ENCODE measurements at regions not wholly inside any gene's neighbourhood (a gene's known extent, or its start where the extent isn't known, plus 50 kb on each side); places are given as distances from the start of the nearest gene placed in this dataset.
"Not testable (repeated sequence)": the region's sequence is repeated elsewhere in the genome, so short reads cannot be mapped to it uniquely, and the experiment has no call there.

DNA sequence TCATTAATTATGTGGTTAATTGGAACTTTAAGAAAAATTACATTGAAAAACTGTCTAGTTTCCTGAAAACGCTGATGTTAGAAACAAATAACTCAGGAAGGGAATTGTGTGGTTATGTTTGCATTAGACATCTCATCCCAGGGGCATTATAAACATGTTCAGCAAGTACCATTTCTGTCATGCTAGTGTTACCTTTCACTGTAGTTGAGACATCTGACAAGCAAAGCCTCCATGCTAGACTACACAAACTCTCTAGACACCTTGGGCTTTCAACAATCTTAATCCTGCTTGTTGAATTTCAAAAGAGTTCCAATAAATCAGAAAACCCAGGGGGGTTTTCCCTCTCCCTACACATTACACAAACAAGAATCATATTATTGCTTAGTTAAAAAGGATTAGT lies 536.8 kb downstream of the KCNT2 start:
- peaks cover 9% of the 10 kb centered on the region for H3K9me3 Mint-ChIP-seq
- H3K27ac Mint-ChIP-seq (ENCODE audit: low read depth), result no peak overlapping the region
- H3K4me1 Mint-ChIP-seq, result no peaks in the 10 kb centered on the region
- H3K36me3 Mint-ChIP-seq (ENCODE audit: insufficient read depth), result no peaks in the 10 kb centered on the region
- H3K4me3 Mint-ChIP-seq, result no peak overlapping the region
- no peaks in the 10 kb centered on the region for H3K27me3 Mint-ChIP-seq
- no peak for ATAC-seq (replicated peaks; ENCODE audit: extremely low read depth, poor library complexity, severe bottlenecking)
- no peak for DNase-seq (ENCODE audit: low spot score in 2 of 2)

DNA sequence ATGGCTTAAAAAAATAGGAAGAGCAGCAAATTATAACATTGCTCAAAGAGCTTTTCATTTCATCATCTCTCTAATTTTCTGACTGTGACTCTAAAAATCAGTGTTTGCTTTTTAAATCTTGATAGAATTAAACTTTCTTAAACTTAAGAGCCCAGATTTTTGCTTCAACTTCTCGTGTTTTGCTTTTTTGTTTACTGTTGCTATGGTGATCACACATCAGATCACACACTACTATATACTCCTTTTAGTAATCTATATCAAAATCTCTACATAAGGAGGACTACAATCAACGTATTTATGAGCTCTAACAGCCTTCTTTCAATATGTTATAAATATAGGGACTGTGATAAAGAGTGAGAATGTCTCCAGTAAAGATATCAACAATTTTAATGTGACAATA lies 537.3 kb downstream of the KCNT2 start:
- no peaks in the 10 kb centered on the region for H3K36me3 Mint-ChIP-seq (ENCODE audit: insufficient read depth)
- ATAC-seq (replicated peaks; ENCODE audit: extremely low read depth, poor library complexity, severe bottlenecking), result no peak
- H3K4me1 Mint-ChIP-seq, result no peaks in the 10 kb centered on the region
- no peak overlapping the region for H3K27ac Mint-ChIP-seq (ENCODE audit: low read depth)
- no peak overlapping the region for H3K4me3 Mint-ChIP-seq
- peaks cover 13% of the 10 kb centered on the region for H3K9me3 Mint-ChIP-seq
- H3K27me3 Mint-ChIP-seq, result no peaks in the 10 kb centered on the region
- no peak for DNase-seq (ENCODE audit: low spot score in 2 of 2)

DNA sequence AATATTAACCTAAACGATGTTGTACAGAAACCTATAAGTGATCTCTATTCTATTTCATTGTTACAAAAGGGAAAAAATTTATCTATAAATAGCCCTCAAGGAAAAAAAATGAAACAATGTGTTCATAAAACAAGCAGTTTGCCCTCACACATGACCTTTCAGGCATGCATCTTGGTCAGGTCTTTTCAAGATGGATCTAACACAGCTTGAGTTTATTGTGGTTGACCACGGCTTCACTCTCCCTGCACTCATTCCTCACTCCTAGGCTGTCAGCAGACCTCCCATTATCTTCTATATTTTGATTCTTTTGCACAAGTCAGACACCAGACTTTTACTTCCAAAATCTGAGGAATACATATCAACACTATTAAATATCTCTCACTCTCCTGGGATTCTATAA lies 544.3 kb downstream of the KCNT2 start:
- H3K36me3 Mint-ChIP-seq (ENCODE audit: insufficient read depth), result no peaks in the 10 kb centered on the region
- no peaks in the 10 kb centered on the region for H3K27me3 Mint-ChIP-seq
- H3K4me3 Mint-ChIP-seq, result no peak overlapping the region
- ATAC-seq (replicated peaks; ENCODE audit: extremely low read depth, poor library complexity, severe bottlenecking) (no peak), DNase-seq (ENCODE audit: low spot score in 2 of 2) (no peak)
- H3K9me3 Mint-ChIP-seq, result peaks cover 28% of the 10 kb centered on the region
- no peak overlapping the region for H3K27ac Mint-ChIP-seq (ENCODE audit: low read depth)
- no peaks in the 10 kb centered on the region for H3K4me1 Mint-ChIP-seq

DNA sequence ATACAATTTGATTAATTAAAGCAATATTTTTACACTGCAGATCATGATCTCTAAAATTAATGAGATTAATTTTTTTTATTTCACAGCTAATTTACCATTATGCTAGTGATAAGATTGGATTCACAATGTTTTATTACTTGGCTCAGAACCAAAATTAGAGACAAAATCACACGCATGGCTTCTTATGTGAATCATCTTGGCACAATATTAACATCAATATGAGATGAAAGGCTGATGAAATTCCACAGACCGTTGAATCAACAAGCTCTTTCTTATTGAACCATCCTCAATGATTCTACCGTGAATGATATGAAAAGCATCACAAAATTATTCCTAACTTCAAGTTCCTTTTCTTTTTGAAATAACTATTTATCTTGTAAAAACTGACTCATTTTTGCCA lies 544.9 kb downstream of the KCNT2 start:
- Mint-ChIP-seq H3K4me1 (no peaks in the 10 kb centered on the region), H3K9me3 (peaks cover 29% of the 10 kb centered on the region), H3K27me3 (no peaks in the 10 kb centered on the region), H3K4me3 (no peak overlapping the region), H3K36me3 (ENCODE audit: insufficient read depth) (no peaks in the 10 kb centered on the region), H3K27ac (ENCODE audit: low read depth) (no peak overlapping the region)
- no peak for ATAC-seq (replicated peaks; ENCODE audit: extremely low read depth, poor library complexity, severe bottlenecking)
- DNase-seq (ENCODE audit: low spot score in 2 of 2), result no peak

DNA sequence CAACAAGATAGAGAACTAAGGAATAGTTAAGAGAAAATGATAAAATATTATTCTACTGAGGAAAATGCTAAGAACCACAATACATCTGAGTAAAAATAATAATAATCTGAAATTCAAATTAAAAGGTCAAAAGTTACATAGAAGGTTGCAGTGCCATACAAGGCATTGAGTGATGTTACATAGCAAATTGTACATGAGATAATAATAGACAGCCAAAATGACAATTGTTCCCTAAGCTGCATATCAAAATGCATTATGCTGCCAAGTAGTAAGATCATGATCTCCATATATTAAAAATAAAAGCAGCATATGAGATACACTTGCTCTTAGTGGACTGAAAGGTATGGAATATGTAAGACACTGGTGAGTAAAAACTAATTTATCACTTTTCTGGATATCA lies 547.7 kb downstream of the KCNT2 start:
- Mint-ChIP-seq H3K27me3 (no peaks in the 10 kb centered on the region), H3K9me3 (peaks cover 20% of the 10 kb centered on the region), H3K27ac (ENCODE audit: low read depth) (no peak overlapping the region), H3K4me1 (no peaks in the 10 kb centered on the region), H3K4me3 (no peak overlapping the region), H3K36me3 (ENCODE audit: insufficient read depth) (no peaks in the 10 kb centered on the region)
- ATAC-seq (replicated peaks; ENCODE audit: extremely low read depth, poor library complexity, severe bottlenecking), result no peak
- DNase-seq (ENCODE audit: low spot score in 2 of 2), result no peak

DNA sequence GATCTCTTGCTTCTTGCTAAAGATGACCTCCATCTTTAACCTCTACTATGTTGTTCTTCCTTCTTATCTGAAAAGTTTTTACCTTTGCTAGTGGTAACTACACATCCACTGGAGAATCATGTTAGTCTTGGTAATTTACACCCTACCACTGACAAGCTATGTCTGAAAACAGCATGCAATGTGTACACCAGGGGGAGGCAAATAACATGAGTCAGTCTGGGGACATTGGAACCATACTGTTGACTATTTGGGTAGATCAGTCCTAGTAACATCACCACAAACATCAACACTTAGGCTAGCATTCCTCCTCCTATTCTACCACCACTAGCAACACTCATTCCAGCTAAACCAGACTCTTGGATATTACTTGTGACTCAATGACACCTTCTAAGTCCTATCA lies 549.0 kb downstream of the KCNT2 start:
- H3K36me3 Mint-ChIP-seq (ENCODE audit: insufficient read depth), result peaks cover 1% of the 10 kb centered on the region
- no peaks in the 10 kb centered on the region for H3K27me3 Mint-ChIP-seq
- no peak for DNase-seq (ENCODE audit: low spot score in 2 of 2)
- no peak for ATAC-seq (replicated peaks; ENCODE audit: extremely low read depth, poor library complexity, severe bottlenecking)
- no peaks in the 10 kb centered on the region for H3K4me1 Mint-ChIP-seq
- H3K27ac Mint-ChIP-seq (ENCODE audit: low read depth), result no peak overlapping the region
- H3K9me3 Mint-ChIP-seq, result peaks cover 17% of the 10 kb centered on the region
- no peak overlapping the region for H3K4me3 Mint-ChIP-seq

DNA sequence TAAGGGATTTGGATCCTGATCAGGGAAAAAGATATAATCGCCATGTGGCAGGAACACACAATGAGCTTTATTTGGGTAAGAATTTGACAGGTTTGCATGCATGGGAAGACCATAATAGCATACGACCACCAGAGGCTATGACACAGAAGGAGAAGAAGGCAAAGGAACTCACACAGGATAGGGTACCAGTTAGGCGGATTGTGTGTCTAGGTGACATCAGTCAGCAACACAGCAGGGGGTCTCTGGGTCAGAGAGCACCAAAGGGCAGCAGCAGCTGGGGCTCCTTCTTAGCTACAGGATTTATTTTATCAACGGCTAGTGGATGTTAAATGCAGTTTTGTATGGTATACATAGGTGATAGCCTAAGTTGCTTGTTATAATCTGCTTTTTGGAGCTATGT lies 551.3 kb downstream of the KCNT2 start:
- Mint-ChIP-seq H3K4me1 (no peaks in the 10 kb centered on the region), H3K9me3 (peaks cover 14% of the 10 kb centered on the region), H3K27me3 (no peaks in the 10 kb centered on the region), H3K4me3 (no peak overlapping the region), H3K27ac (ENCODE audit: low read depth) (no peak overlapping the region), H3K36me3 (ENCODE audit: insufficient read depth) (peaks cover 1% of the 10 kb centered on the region)
- no peak for ATAC-seq (replicated peaks; ENCODE audit: extremely low read depth, poor library complexity, severe bottlenecking)
- DNase-seq (ENCODE audit: low spot score in 2 of 2), result no peak

DNA sequence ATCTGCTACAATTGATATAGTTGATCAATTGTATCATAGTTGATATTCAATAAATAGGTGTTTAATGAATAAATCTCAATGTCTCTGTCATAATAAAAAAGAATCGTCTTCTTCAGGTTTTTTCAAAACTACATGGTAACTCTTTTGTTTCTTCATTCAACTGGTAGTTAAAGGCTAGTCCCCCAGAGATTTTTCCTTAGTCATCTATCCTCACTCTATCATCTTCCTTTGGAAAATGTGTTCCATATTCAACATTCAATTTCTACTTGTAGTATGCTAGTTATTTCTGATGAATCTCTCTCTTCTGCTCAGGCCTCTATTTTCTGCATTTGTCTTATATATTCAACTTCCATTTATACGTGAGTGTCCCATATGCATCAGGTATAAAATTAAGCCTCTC lies 558.8 kb downstream of the KCNT2 start:
- Mint-ChIP-seq H3K4me3 (no peak overlapping the region), H3K9me3 (peaks cover 21% of the 10 kb centered on the region), H3K27ac (ENCODE audit: low read depth) (no peak overlapping the region), H3K4me1 (no peaks in the 10 kb centered on the region), H3K36me3 (ENCODE audit: insufficient read depth) (no peaks in the 10 kb centered on the region), H3K27me3 (no peaks in the 10 kb centered on the region)
- ATAC-seq (replicated peaks; ENCODE audit: extremely low read depth, poor library complexity, severe bottlenecking) (no peak), DNase-seq (ENCODE audit: low spot score in 2 of 2) (no peak)

DNA sequence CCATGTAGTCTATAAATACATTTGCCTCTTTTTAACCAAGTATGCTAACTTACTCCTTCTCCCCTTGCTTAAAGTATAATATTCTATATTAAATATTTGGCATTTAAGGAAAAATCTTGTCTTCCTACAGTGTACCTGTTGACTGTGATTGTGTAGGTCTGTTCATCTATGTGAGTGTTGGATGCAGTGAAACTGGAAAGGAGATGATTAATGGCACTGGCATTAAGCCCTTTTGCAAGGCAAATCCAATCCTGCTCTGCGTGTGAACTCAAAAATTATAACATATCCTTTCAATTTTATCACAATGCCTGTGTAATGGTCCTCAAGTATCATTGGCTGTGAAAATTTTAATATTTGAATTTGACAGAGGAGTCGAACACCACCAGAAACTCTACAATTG lies 565.0 kb downstream of the KCNT2 start:
- H3K4me3 Mint-ChIP-seq, result no peak overlapping the region
- H3K4me1 Mint-ChIP-seq, result no peaks in the 10 kb centered on the region
- H3K9me3 Mint-ChIP-seq, result peaks cover 12% of the 10 kb centered on the region
- DNase-seq (ENCODE audit: low spot score in 2 of 2), result no peak
- H3K27me3 Mint-ChIP-seq, result no peaks in the 10 kb centered on the region
- no peaks in the 10 kb centered on the region for H3K36me3 Mint-ChIP-seq (ENCODE audit: insufficient read depth)
- H3K27ac Mint-ChIP-seq (ENCODE audit: low read depth), result no peak overlapping the region
- no peak for ATAC-seq (replicated peaks; ENCODE audit: extremely low read depth, poor library complexity, severe bottlenecking)

DNA sequence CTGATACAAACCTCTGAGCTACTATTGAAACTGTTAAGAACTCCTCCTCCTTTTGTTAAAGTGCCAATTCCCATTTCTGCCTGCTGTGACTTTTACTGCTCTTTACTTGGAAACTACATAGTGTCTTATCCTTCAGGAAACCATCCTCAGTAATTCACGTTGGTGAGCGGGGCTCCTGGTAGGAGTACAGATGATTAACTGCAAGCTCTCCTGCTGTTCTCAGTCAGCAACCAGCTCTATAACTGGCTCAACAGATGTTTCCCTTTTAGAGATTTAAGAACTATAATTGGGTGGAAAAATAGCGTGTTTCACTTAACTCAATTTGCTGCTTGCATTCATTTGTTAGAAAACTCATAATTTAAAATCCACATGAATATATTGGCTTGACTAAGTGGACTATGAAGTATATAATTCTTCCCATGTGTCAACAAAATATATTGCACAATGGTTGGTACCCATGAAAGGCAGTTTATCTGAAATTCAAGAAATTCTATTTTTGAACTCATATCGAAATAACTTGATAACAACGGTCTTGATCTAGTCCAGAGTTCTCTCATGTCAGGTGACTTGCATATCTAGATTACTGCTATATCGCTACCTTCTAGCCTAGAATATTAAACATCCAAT lies 574.0 kb downstream of the KCNT2 start:
- Mint-ChIP-seq H3K27ac (ENCODE audit: low read depth) (no peak overlapping the region), H3K4me3 (no peak overlapping the region), H3K27me3 (no peaks in the 10 kb centered on the region), H3K36me3 (ENCODE audit: insufficient read depth) (no peaks in the 10 kb centered on the region), H3K9me3 (no peaks in the 10 kb centered on the region), H3K4me1 (no peaks in the 10 kb centered on the region)
- no peak for ATAC-seq (replicated peaks; ENCODE audit: extremely low read depth, poor library complexity, severe bottlenecking)
- no peak for DNase-seq (ENCODE audit: low spot score in 2 of 2)

DNA sequence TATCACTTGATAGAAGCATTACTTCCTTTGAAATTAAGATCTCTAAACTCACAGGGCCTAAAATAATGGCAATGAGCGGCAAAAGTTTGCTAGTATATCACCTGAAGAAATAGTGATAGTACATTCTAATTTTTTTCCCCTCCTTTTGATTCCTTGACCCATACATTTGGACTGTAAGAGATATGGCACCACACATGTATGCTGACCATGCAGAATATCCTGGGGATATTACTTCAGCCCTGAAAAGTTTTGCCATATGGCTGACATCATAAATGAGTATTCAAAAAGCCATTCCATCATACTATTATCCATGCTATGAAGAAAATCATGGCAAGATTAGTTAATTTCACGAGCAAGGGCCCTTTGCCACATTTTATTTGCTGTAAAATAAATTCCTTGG lies 576.9 kb downstream of the KCNT2 start:
- not testable (repeated sequence) for H3K9me3 Mint-ChIP-seq; H3K4me1 Mint-ChIP-seq; H3K27ac Mint-ChIP-seq (ENCODE audit: low read depth); H3K36me3 Mint-ChIP-seq (ENCODE audit: insufficient read depth); DNase-seq (ENCODE audit: low spot score in 2 of 2); ATAC-seq (replicated peaks; ENCODE audit: extremely low read depth, poor library complexity, severe bottlenecking); H3K27me3 Mint-ChIP-seq; H3K4me3 Mint-ChIP-seq

DNA sequence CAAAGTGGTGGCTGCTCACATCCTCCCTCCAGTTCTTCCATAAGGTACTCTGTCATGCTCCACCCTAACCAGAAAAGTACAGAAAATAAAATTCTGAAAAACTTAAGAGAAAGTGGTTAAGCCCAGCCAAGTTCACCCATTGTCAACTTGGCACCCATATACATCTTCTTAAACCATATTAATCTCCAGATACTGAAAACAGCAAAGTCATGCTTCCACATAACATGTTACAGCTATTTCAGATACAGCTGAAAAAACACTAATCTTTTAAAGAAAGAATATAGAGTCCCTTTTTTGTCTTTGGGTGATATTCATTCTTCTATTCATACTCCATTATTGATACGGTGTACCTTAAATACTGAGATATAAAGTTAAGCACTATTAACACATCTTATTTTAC lies 577.8 kb downstream of the KCNT2 start:
- H3K36me3 Mint-ChIP-seq (ENCODE audit: insufficient read depth), result no peaks in the 10 kb centered on the region
- H3K4me1 Mint-ChIP-seq, result no peaks in the 10 kb centered on the region
- ATAC-seq (replicated peaks; ENCODE audit: extremely low read depth, poor library complexity, severe bottlenecking) (no peak), DNase-seq (ENCODE audit: low spot score in 2 of 2) (no peak)
- no peaks in the 10 kb centered on the region for H3K9me3 Mint-ChIP-seq
- H3K27me3 Mint-ChIP-seq, result no peaks in the 10 kb centered on the region
- H3K27ac Mint-ChIP-seq (ENCODE audit: low read depth), result no peak overlapping the region
- H3K4me3 Mint-ChIP-seq, result no peak overlapping the region

DNA sequence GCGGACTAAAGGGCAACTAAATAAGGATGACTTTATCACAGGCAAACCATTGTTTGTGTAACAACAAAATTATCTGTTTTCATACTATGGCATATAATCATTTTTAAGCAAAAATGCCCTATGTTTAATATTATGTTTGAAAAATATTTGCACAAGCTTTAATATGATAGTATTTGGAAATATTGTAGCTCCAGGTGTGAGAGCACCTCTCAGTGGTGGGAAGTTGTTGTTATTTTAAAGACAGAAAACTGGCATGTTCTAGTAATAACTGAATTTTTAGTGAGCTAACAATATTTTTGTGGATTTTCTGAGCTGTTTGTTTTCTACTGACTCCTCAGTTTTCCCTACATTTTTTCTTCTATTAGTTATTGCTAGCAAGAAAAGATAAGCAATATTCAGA lies 578.8 kb downstream of the KCNT2 start:
- H3K9me3 Mint-ChIP-seq, result no peaks in the 10 kb centered on the region
- no peak overlapping the region for H3K27ac Mint-ChIP-seq (ENCODE audit: low read depth)
- DNase-seq (ENCODE audit: low spot score in 2 of 2) (no peak), ATAC-seq (replicated peaks; ENCODE audit: extremely low read depth, poor library complexity, severe bottlenecking) (no peak)
- no peaks in the 10 kb centered on the region for H3K27me3 Mint-ChIP-seq
- no peak overlapping the region for H3K4me3 Mint-ChIP-seq
- H3K36me3 Mint-ChIP-seq (ENCODE audit: insufficient read depth), result no peaks in the 10 kb centered on the region
- H3K4me1 Mint-ChIP-seq, result no peaks in the 10 kb centered on the region

DNA sequence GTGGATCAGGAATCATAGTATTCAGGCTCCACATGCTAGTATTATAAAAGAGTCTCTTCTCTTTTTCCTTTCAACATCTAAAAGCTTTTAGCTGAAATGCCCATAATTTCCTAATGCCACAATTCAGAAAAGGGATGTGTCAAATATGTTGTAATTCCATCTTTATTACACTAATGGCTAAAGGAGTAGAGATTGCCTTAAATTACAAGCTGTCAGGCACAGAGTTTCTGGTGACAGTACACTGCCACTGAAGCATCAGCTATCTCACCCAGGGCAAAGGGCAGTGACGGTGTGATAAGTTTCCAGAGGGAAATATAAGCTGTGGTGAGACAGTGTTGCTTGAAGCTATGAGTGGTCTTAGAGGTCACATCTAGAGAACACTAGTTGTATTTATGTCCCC lies 581.1 kb downstream of the KCNT2 start:
- H3K27me3 Mint-ChIP-seq, result no peaks in the 10 kb centered on the region
- H3K36me3 Mint-ChIP-seq (ENCODE audit: insufficient read depth), result no peaks in the 10 kb centered on the region
- peaks cover 11% of the 10 kb centered on the region for H3K9me3 Mint-ChIP-seq
- no peaks in the 10 kb centered on the region for H3K4me1 Mint-ChIP-seq
- DNase-seq (ENCODE audit: low spot score in 2 of 2) (no peak), ATAC-seq (replicated peaks; ENCODE audit: extremely low read depth, poor library complexity, severe bottlenecking) (no peak)
- H3K4me3 Mint-ChIP-seq, result no peak overlapping the region
- H3K27ac Mint-ChIP-seq (ENCODE audit: low read depth), result no peak overlapping the region
